Panc1 (cell line): ENCODE measurements at regions not wholly inside any gene's neighbourhood (a gene's known extent, or its start where the extent isn't known, plus 50 kb on each side); places are given as distances from the start of the nearest gene placed in this dataset.

ENCODE experiments used
- ATAC-seq: fragments of 200-7000 bp; cut with Tn5 transposase; 2 replicates; pipeline ENCODE4 v1.9.1; 2020; ENCODE audit warnings: mild to moderate bottlenecking, moderate library complexity
- BruUV-seq: library from RNA; stranded (reverse); fragments of 400-500 nt; replicated peaks from 2 replicates; lab custom pipeline; 2021; lab: Mats Ljungman, UMichigan
- CTCF ChIA-PET: fragments of 300-600 bp; sonication (Branson Sonifier 250); formaldehyde crosslinking; loops from one replicate; lab custom pipeline; 2022; ENCODE audit warnings: antibody characterized with exemption; lab: Charles Lee
- POLR2A ChIA-PET: fragments of 300-600 bp; sonication (Branson Sonifier 250); formaldehyde crosslinking; loops from one replicate; lab custom pipeline; 2022; ENCODE audit warnings: antibody characterized with exemption; lab: Charles Lee
- DNase-seq: peaks from one replicate; pipeline ENCODE4 v3.0.0-alpha.2; 2010; ENCODE audit warnings: low read depth, low spot score
- H3K27ac ChIP-seq: 2 replicates; pipeline ENCODE4 v1.5.1; 2011; ENCODE audit warnings: mild to moderate bottlenecking, low read length, inconsistent platforms
- H3K27me3 ChIP-seq: fragments of 200-500 bp; sonication (Bioruptor generic); 2 replicates; pipeline ENCODE4 v1.6.0; 2014; ENCODE audit warnings: low read length, inconsistent platforms; ENCODE audit not compliant: control insufficient read depth, insufficient read depth
- H3K36me3 ChIP-seq: fragments of 200-500 bp; sonication (Bioruptor generic); 2 replicates; pipeline ENCODE4 v1.5.1; 2014; ENCODE audit warnings: inconsistent platforms, mild to moderate bottlenecking, low read length, moderate library complexity; ENCODE audit not compliant: control insufficient read depth, insufficient read depth
- H3K4me1 ChIP-seq: 2 replicates; pipeline ENCODE4 v1.5.1; 2011; ENCODE audit warnings: inconsistent platforms, mild to moderate bottlenecking, low read length, moderate library complexity; ENCODE audit not compliant: control insufficient read depth, insufficient read depth
- H3K4me3 ChIP-seq, 2 experiments: 2 replicates each; pipeline ENCODE4 v1.5.1; 2011 to 2012; ENCODE audit warnings: low read depth in 2 of 2, low read length in 2 of 2, mild to moderate bottlenecking in 2 of 2, inconsistent platforms in 1 of 2, moderate library complexity in 1 of 2
- H3K9me3 ChIP-seq: fragments of 200-500 bp; sonication (Bioruptor generic); 2 replicates; pipeline ENCODE4 v1.5.1; 2014; ENCODE audit warnings: low read depth, mild to moderate bottlenecking, inconsistent platforms, low read length, moderate library complexity; ENCODE audit not compliant: control insufficient read depth, insufficient read depth
- POLR2AphosphoS5 ChIP-seq: IDR thresholded peaks from 2 replicates; pipeline ENCODE4 v1.6.1; 2012; ENCODE audit warnings: mild to moderate bottlenecking, low read depth, low read length, moderate library complexity
- SIN3A ChIP-seq: IDR thresholded peaks from 2 replicates; pipeline ENCODE4 v1.6.1; 2012; ENCODE audit warnings: low read depth, mild to moderate bottlenecking, low read length, moderate library complexity, borderline replicate concordance; ENCODE audit not compliant: insufficient read depth
- TCF7L2 ChIP-seq: IDR thresholded peaks from 2 replicates; pipeline ENCODE4 v1.6.1; 2011; ENCODE audit warnings: mild to moderate bottlenecking, low read depth, low read length, inconsistent platforms
- in situ Hi-C: cut with HindIII; loops from 2 replicates; pipeline ENCODE4 v1.10.0; 2016; ENCODE audit warnings: low sequenced_read_pairs, low pct_unique_long_range_greater_than_20kb
- intact Hi-C: fragments of 100-400 bp; cut with micrococcal nuclease; formaldehyde crosslinking; loops from one replicate; pipeline ENCODE4 v1.10.0; 2022; ENCODE audit not compliant: unreplicated experiment
- TF ChIP-seq, protein P1 (sequence below): fragments of 450-650 bp; IDR thresholded peaks from 2 replicates; pipeline ENCODE4 v1.5.1; 2017; ENCODE audit warnings: mild to moderate bottlenecking
- TF ChIP-seq, protein P2 (sequence below), 2 experiments: IDR thresholded peaks; 2 replicates each; pipeline ENCODE4 v1.6.1; 2011 to 2012; ENCODE audit warnings: low read depth in 2 of 2, control low read depth in 1 of 2, low read length in 1 of 2, mild to moderate bottlenecking in 1 of 2, moderate library complexity in 1 of 2; ENCODE audit not compliant: insufficient read depth in 1 of 2

DNA sequence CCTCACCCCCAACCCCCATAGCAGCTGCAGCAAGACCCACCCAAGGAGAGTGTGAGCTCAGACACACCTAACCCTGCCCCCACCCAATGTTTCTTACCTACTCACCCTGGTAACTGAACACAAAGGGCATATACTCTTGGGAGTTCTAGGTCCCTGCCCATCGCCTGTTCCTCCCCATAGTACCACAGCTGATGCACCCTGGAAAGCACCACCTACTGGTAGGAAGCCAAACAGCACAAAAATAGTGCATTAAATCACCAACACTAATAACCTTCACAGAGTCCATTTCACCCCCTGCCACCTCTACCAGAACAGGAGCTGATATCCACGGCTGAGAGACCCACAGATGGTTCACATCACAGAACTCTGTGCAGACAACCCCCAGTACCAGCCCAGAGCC, 245.2 kb downstream of the EFHB start:
- ATAC-seq, result no peak
- Histone ChIP-seq H3K9me3 (no peaks in the 10 kb centered on the region), H3K4me1 (no peaks in the 10 kb centered on the region), H3K4me3 (no peak overlapping the region), H3K36me3 (no peaks in the 10 kb centered on the region), H3K27ac (no peak overlapping the region), H3K27me3 (no peaks in the 10 kb centered on the region)
- intact Hi-C loops (no loop called here), in situ Hi-C loops (no loop called here)
- ChIA-PET CTCF (no interaction called here), POLR2A (no interaction called here)
- TF ChIP-seq, protein P1, sequence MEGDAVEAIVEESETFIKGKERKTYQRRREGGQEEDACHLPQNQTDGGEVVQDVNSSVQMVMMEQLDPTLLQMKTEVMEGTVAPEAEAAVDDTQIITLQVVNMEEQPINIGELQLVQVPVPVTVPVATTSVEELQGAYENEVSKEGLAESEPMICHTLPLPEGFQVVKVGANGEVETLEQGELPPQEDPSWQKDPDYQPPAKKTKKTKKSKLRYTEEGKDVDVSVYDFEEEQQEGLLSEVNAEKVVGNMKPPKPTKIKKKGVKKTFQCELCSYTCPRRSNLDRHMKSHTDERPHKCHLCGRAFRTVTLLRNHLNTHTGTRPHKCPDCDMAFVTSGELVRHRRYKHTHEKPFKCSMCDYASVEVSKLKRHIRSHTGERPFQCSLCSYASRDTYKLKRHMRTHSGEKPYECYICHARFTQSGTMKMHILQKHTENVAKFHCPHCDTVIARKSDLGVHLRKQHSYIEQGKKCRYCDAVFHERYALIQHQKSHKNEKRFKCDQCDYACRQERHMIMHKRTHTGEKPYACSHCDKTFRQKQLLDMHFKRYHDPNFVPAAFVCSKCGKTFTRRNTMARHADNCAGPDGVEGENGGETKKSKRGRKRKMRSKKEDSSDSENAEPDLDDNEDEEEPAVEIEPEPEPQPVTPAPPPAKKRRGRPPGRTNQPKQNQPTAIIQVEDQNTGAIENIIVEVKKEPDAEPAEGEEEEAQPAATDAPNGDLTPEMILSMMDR, result no peak
- TF ChIP-seq POLR2AphosphoS5, result no peak
- TF ChIP-seq, protein P2, sequence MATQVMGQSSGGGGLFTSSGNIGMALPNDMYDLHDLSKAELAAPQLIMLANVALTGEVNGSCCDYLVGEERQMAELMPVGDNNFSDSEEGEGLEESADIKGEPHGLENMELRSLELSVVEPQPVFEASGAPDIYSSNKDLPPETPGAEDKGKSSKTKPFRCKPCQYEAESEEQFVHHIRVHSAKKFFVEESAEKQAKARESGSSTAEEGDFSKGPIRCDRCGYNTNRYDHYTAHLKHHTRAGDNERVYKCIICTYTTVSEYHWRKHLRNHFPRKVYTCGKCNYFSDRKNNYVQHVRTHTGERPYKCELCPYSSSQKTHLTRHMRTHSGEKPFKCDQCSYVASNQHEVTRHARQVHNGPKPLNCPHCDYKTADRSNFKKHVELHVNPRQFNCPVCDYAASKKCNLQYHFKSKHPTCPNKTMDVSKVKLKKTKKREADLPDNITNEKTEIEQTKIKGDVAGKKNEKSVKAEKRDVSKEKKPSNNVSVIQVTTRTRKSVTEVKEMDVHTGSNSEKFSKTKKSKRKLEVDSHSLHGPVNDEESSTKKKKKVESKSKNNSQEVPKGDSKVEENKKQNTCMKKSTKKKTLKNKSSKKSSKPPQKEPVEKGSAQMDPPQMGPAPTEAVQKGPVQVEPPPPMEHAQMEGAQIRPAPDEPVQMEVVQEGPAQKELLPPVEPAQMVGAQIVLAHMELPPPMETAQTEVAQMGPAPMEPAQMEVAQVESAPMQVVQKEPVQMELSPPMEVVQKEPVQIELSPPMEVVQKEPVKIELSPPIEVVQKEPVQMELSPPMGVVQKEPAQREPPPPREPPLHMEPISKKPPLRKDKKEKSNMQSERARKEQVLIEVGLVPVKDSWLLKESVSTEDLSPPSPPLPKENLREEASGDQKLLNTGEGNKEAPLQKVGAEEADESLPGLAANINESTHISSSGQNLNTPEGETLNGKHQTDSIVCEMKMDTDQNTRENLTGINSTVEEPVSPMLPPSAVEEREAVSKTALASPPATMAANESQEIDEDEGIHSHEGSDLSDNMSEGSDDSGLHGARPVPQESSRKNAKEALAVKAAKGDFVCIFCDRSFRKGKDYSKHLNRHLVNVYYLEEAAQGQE (IDR thresholded peaks at IDR 0.05; ENCODE audit: insufficient read depth in 1 of 2, low read depth in 2 of 2, low read length in 1 of 2), result no peak
- TF ChIP-seq SIN3A, result no peak
- no peak for TF ChIP-seq TCF7L2
- no TSS peak for BruUV-seq
- no peak for DNase-seq

DNA sequence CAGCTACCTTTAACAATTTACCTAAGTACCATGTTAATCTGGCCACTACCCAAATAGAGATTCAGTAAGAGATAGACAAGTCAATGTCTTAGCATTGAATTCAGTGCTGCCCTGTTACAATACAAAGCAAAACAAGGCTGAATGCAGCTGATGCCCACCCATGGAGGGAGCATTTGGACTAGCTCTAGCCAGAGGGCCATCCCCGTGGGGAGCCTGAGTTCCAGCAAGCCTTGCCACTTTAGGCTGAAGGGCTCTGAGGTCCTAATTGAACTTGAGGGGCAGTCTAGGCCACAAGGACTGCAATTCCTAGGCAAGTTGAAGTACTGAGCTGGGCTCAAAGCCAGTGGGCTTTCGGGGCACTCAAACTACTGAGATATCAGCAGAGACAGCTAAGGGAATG, 265.9 kb downstream of the EFHB start:
- ChIA-PET CTCF (no interaction called here), POLR2A (no interaction called here)
- Histone ChIP-seq H3K27ac (no peak overlapping the region), H3K27me3 (no peaks in the 10 kb centered on the region), H3K4me3 (no peak overlapping the region), H3K4me1 (no peaks in the 10 kb centered on the region), H3K9me3 (no peaks in the 10 kb centered on the region), H3K36me3 (no peaks in the 10 kb centered on the region)
- DNase-seq, result no peak
- intact Hi-C loops, result no loop called here
- ATAC-seq, result no peak
- no peak for TF ChIP-seq SIN3A
- TF ChIP-seq, protein P1, result no peak
- TF ChIP-seq, protein P2 (IDR thresholded peaks at IDR 0.05; ENCODE audit: insufficient read depth in 1 of 2, low read depth in 2 of 2, low read length in 1 of 2), result no peak
- TF ChIP-seq TCF7L2, result no peak
- TF ChIP-seq POLR2AphosphoS5, result no peak
- no TSS peak for BruUV-seq
- in situ Hi-C loops, result no loop called here
